MM.1S (cell line): ENCODE measurements at regions not wholly inside any gene's neighbourhood (a gene's known extent, or its start where the extent isn't known, plus 50 kb on each side); places are given as distances from the start of the nearest gene placed in this dataset.

Experiments used
- DNase-seq: peaks from one replicate; pipeline ENCODE4 v3.0.0-alpha.2; 2015
- H2AFZ ChIP-seq: fragments of 300-600 bp; sonication (generic); 2 replicates; pipeline ENCODE4 v1.6.0; 2016; ENCODE audit warnings: antibody characterized with exemption, low read length
- H3F3A ChIP-seq: fragments of 300-600 bp; sonication (generic); 2 replicates; pipeline ENCODE4 v1.6.1; 2016; ENCODE audit warnings: mild to moderate bottlenecking, antibody characterized with exemption, low read length, moderate library complexity, mixed read lengths; ENCODE audit not compliant: insufficient read depth
- H3K27ac ChIP-seq: fragments of 300-600 bp; sonication (generic); 2 replicates; pipeline ENCODE4 v1.5.1; 2016; ENCODE audit warnings: mild to moderate bottlenecking, low read length
- H3K27me3 ChIP-seq: fragments of 300-600 bp; sonication (generic); replicated peaks from 2 replicates; pipeline ENCODE4 v1.6.0; 2016; ENCODE audit warnings: low read length; ENCODE audit not compliant: insufficient read depth
- H3K36me3 ChIP-seq: fragments of 300-600 bp; sonication (generic); replicated peaks from 2 replicates; pipeline ENCODE4 v1.6.1; 2016; ENCODE audit warnings: mild to moderate bottlenecking, low read length, mixed read lengths; ENCODE audit not compliant: insufficient read depth
- H3K4me1 ChIP-seq: fragments of 300-600 bp; sonication (generic); 2 replicates; pipeline ENCODE4 v1.6.1; 2016; ENCODE audit warnings: low read length, mixed read lengths
- H3K4me2 ChIP-seq: fragments of 300-600 bp; sonication (generic); 2 replicates; pipeline ENCODE4 v1.6.0; 2016; ENCODE audit warnings: low read depth, low read length
- H3K4me3 ChIP-seq: fragments of 300-600 bp; sonication (generic); 2 replicates; pipeline ENCODE4 v1.5.1; 2016; ENCODE audit warnings: low read length, mixed read lengths
- H3K79me2 ChIP-seq: fragments of 300-600 bp; sonication (generic); 2 replicates; pipeline ENCODE4 v1.6.1; 2016; ENCODE audit warnings: mixed run types, low read length, mixed read lengths
- H3K9ac ChIP-seq: fragments of 300-600 bp; sonication (generic); 2 replicates; pipeline ENCODE4 v1.6.1; 2016; ENCODE audit warnings: low read length, mixed read lengths
- H3K9me2 ChIP-seq: fragments of 300-600 bp; sonication (generic); replicated peaks from 2 replicates; pipeline ENCODE4 v1.6.1; 2016; ENCODE audit warnings: mild to moderate bottlenecking, low read length, mixed read lengths; ENCODE audit not compliant: insufficient read depth
- H3K9me3 ChIP-seq: fragments of 300-600 bp; sonication (generic); replicated peaks from 2 replicates; pipeline ENCODE4 v1.6.1; 2016; ENCODE audit warnings: mild to moderate bottlenecking, low read length, mixed read lengths; ENCODE audit not compliant: insufficient read depth
- H4K20me1 ChIP-seq: fragments of 300-600 bp; sonication (generic); 2 replicates; pipeline ENCODE4 v1.6.1; 2016; ENCODE audit warnings: mild to moderate bottlenecking, low read length, moderate library complexity, mixed read lengths; ENCODE audit not compliant: insufficient read depth
- CTCF ChIP-seq: fragments of 300-600 bp; sonication (generic); IDR thresholded peaks from 2 replicates; pipeline ENCODE4 v1.5.1; 2016; ENCODE audit warnings: antibody characterized with exemption, low read length, mixed read lengths
- EZH2 ChIP-seq: fragments of 300-600 bp; sonication (generic); optimal IDR thresholded peaks from 2 replicates; pipeline ENCODE3; 2017; ENCODE audit warnings: low read depth, mild to moderate bottlenecking, antibody characterized with exemption, low read length, mixed read lengths
- EZH2phosphoT487 ChIP-seq: fragments of 300-600 bp; sonication (generic); IDR thresholded peaks from 2 replicates; pipeline ENCODE4 v1.6.1; 2018; ENCODE audit warnings: antibody characterized with exemption, low read length

- no peaks in the 10 kb centered on the region for H3K9me2 ChIP-seq
- DNase-seq: no peak
- H3K36me3 ChIP-seq: no peaks in the 10 kb centered on the region
- no peaks in the 10 kb centered on the region for H3K79me2 ChIP-seq
- no peak overlapping the region for H3K4me3 ChIP-seq
- no peaks in the 10 kb centered on the region for H3K9me3 ChIP-seq
- H3F3A ChIP-seq: no peaks in the 10 kb centered on the region
- no peak overlapping the region for H3K4me2 ChIP-seq
- no peak overlapping the region for H3K9ac ChIP-seq
- H4K20me1 ChIP-seq: no peaks in the 10 kb centered on the region
- no peaks in the 10 kb centered on the region for H3K27me3 ChIP-seq
- H3K4me1 ChIP-seq: no peaks in the 10 kb centered on the region
- H2AFZ ChIP-seq: no peak overlapping the region
- no peak overlapping the region for H3K27ac ChIP-seq
- no peak for TF ChIP-seq EZH2
- no peak for TF ChIP-seq EZH2phosphoT487
- TF ChIP-seq CTCF: no peak
These were observed 282.6 kb upstream of the MCTP2 start for GRCh38 chr15:93948726-93949125.

- TF ChIP-seq CTCF (no peak), EZH2 (no peak), EZH2phosphoT487 (no peak)
- Histone ChIP-seq H3K4me1 (0 out of 2 replicates have a peak, but pooled peaks cover 4% of the 10 kb centered on the region), H3K9me2 (no peaks in the 10 kb centered on the region), H3K9me3 (no peaks in the 10 kb centered on the region), H3K4me3 (no peak overlapping the region), H3K36me3 (no peaks in the 10 kb centered on the region), H4K20me1 (no peaks in the 10 kb centered on the region), H3K27ac (no peak overlapping the region), H3K9ac (no peak overlapping the region), H3K27me3 (no peaks in the 10 kb centered on the region), H3F3A (no peaks in the 10 kb centered on the region), H3K79me2 (no peaks in the 10 kb centered on the region), H3K4me2 (no peak overlapping the region), H2AFZ (no peak overlapping the region)
- DNase-seq: no peak
These were observed 287.8 kb upstream of the MCTP2 start for GRCh38 chr15:93943586-93943985.

- H3K36me3 ChIP-seq: no peaks in the 10 kb centered on the region
- TF ChIP-seq EZH2 (no peak), EZH2phosphoT487 (no peak), CTCF (no peak)
- no peak overlapping the region for H3K27ac ChIP-seq
- peak; percentile 53 for DNase-seq
- no peaks in the 10 kb centered on the region for H3K9me3 ChIP-seq
- H3K4me3 ChIP-seq: no peak overlapping the region
- no peaks in the 10 kb centered on the region for H3K27me3 ChIP-seq
- no peaks in the 10 kb centered on the region for H4K20me1 ChIP-seq
- no peak overlapping the region for H3K9ac ChIP-seq
- no peaks in the 10 kb centered on the region for H3K9me2 ChIP-seq
- H2AFZ ChIP-seq: no peak overlapping the region
- H3K4me1 ChIP-seq: 0 out of 2 replicates have a peak, but pooled peaks cover 4% of the 10 kb centered on the region
- H3F3A ChIP-seq: no peaks in the 10 kb centered on the region
- 0 out of 2 replicates have a peak overlapping the region, but pooled peaks have one; percentile 1 for H3K4me2 ChIP-seq
- no peaks in the 10 kb centered on the region for H3K79me2 ChIP-seq
These were observed 289.1 kb upstream of the MCTP2 start for GRCh38 chr15:93942269-93942694.
